NCI-H526 (cell line): ENCODE measurements at regions not wholly inside any gene's neighbourhood (a gene's known extent, or its start where the extent isn't known, plus 50 kb on each side); places are given as distances from the start of the nearest gene placed in this dataset.

Experiments used
- DNase-seq, 2 experiments: peaks; one replicate each; lab custom pipeline; 2025; lab: John Stamatoyannopoulos, UW

DNA sequence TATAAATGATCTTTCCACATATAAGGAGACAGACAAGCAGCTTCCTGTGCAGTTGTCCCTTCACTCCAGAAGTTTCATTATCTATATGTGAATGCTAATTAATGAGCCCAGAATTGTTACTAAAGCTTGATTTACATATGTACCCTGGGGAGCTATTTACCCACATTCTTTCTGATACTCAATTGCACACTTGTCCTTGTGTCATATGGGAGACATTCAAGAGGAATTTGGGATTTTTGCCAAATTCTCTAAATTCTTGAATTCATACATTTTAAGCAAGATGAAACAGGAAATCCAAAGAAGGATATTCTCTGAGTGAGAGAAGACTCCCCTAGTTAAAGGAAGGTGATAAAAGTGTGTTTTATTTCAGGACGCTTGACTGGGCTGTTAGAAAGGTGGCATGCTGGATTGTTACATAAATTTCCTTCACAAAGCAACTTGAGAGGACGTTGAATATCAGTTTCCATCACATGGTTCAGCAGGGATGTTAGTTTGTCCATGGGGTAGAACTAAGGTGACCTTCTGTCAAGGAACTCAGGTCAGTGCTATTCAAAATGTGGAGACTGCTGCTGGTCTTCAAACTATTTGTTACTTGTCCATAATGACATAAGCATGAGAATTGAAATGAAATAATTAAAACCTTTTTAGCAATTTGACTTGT is 368.2 kb downstream of the IRS1 start:
- DNase-seq = no peak

DNA sequence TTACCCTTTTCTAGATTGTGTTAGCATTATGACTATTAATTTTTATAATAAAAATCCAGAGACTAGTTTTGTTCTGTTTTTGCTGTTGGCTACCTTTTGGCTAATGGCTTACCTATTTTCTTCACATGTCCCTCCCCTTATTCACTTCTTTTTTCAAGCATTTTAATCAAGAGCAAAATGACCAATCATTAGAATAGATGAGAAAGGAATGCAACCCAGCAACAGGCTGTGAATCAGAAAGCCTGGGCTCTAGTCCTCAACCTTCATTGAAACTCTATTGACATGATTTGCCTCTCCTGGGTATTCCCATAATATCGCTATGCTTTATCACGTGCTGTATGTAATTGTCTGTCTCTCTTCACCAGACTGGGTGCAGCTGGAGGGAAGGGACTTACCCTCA is 370.1 kb downstream of the IRS1 start:
- DNase-seq = no peak

DNA sequence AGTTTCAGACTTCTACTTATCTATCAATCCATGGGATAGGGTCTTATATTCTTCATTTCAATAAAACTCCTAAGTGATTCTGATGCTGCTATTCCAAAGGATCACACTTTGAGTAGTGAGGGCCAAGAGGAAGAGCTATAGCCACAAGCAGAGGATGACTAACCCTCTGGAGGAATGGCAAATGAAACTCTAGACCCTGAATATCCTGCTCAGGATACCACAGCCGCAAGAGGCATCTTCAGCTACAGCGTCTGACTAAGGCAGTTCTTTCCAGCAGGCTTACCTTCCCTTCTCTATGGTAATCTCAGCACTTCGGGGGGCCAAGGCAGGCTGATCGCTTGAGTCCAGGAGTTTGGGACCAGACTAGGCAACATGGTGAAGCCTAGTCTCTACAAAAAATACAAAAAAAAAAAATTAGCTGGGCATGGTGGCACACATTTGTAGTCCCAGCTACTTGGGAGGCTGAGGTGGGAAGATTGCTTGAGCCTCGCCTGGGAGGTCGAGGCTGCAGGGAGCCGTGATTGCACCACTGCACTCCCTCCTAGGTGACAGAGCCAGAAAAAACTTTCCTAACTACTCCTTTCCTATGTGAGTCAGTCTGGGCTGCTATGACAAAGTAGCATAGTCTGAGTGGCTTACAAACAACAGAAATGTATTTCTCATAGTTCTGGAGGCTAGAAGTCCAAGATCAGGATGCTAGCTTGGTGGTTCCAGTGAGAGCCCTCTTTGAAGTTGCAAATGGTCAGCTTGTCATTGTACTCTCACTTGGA is 371.9 kb downstream of the IRS1 start:
- DNase-seq = no peak

DNA sequence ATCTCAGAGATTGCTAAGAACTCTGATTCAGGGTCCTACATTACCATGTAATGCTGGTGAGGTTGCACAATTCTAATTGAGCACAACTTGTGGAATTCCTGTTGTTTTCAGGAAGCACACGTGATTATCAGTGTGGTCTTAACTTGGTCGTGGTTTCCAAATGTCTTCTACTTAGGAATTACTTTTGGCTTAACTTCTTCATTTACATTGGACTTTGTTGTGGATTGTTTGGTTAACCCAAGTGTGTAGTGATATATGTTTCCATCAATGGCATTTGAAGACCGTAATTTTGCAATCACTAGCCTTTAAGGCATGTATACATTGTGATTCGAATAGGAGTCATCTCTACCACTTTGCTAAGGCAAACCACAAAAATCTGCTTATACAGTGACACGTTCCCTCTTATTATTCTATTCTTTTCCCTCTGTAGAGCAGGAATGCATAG is 373.3 kb downstream of the IRS1 start:
- no peak for DNase-seq

DNA sequence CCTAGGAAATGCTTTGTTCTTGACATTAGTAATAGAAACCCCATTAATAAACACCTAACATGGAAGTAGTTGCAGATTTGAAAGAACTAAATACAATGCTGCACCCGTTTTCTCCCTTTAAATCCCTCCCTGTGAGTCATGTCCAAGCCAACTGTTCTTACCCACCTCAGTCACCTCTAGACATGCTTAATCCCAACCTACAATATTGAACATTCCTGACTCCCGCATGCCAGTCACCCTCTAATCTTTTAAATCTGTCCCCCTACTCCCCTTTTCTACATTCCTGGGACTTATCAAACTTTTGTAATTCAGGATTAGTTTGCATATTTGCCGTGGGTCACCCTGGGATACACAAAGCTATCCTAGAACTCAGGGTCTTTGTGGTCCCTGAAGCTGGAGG is 374.6 kb downstream of the IRS1 start:
- DNase-seq = no peak

DNA sequence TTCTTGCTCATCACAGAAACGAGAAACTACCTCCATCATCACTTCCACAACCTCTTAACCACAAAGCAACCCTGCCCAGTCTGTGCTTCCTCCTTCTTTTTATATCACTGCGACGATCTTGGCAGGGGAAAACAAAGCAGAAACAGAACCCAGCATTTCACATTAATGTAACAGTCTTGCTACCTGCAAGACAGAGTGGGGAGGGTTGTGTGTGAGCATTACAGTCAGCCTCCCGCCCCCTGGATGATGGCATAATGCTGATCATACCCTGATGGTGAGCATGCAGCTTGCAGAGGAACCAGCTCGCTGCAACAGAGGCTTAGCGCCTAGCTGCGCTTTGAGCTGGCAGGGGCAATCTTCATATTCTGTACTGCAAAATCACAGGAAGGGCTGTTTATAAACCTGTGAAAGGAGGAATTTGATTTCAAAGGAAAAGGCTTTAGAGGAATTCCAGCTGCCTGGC is 376.1 kb downstream of the IRS1 start:
- DNase-seq = no peak

DNA sequence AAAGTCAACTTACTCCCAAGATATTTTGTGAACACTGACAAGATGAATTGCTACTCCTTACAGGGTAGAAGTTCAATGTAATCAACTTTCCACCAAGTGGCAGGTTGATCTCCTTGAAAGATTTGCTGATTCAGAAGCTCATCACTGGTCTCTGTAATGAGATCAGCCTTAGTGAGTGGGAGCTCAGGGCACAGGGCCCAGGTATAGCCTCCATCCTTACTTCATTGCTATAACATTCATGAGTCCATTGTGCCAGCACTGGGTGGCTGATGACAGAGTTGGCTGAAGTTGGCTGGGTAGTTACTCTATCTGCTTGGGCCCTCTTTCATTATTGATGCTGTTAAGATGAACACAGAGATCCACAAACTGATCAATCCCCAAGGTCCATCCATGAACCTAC is 379.0 kb downstream of the IRS1 start:
- no peak for DNase-seq

DNA sequence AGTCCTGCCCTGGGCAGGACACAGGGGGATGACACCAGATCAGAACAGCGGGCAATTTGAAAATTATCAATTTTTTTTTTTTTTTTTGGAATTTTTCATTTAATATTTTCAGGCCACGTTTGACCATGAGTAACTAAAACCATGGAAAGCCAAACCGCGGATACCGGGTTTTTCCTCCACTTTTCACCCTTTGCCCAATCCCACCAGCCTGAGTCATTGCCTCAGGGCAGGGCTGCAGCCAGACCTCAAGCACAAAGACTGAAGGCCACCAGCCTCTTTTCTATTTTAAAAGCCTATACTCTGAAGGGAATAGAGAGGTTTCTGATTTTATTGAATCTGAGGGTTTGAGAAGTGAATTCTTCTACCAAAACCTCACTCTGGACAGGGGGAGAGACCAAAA is 381.1 kb downstream of the IRS1 start:
- DNase-seq = no peak

DNA sequence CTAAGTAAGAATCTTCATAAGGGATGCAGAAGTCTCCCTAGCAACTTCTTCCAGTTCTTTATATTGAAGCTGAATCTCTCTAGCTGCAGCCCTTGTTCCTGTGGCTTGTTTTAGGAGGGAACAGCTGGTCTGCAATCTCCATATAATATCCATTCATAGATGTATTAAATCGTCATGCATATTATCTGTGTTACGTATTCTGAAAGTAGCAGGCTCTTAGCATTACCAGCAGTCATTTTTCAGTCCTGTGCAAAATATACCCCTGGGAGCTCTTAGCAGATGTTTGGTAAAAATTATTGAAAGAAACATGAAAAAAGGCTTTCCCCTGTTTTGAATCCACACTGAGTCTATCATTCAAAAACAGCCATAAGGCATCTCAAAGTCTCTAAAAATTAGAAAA is 385.3 kb downstream of the IRS1 start:
- no peak for DNase-seq

DNA sequence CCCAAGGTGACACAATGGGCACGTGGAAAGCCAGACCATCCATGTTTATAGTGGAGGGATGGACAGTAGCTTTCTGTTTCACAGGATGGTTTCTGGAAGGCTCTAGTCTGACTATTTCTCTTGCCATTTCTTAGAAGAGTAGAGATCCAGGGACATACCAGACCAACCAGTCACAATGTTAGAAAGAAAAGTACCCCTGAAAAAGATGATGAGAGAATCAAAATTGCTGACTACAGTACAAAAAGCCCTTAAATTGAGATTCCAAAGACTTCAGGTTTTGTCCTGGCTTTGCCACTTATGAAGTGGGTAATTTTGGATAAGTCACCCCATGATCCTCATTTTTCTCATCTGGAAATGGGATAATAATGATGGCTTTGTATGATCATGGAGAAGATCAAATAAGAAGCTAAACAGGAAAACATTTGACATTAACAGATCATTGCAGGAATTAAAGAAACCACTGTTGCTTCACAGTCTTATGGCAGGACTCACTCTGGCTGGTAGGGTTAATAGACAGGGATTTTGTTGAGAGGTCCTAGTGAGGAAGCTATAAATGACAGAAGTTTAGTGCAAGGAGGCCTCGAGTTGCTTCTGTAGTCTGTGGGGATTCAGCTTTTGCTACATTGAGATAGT is 386.0 kb downstream of the IRS1 start:
- DNase-seq = no peak

DNA sequence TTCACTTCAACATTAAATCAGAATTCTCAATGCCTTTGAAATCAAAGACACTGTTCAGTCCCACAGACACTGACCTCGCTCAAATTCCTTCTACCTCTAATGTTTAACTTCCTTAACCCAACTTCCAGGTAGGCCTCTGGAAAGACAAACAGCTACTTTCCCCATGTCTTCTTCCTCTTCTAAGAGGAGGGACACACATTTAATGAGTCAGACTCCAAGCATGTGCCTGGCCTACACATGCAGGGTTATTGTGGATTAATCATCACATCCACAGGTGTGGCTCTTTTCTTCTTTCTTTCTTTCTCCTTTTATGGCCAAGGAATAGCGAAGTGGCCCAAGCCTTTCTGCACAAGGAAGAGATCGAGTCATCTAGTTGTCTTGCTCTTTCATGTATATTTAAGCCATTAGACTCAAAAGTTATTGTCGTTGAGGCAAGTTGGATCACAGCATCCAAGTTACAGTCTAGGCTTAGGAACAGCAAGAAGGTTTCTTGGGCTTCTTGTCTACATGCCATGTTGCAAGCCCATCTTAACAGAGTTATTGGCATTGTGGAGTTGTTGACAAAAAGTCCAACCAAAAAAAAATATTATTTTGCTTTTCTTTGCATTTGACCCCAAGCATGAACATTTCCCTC is 387.8 kb downstream of the IRS1 start:
- no peak for DNase-seq

DNA sequence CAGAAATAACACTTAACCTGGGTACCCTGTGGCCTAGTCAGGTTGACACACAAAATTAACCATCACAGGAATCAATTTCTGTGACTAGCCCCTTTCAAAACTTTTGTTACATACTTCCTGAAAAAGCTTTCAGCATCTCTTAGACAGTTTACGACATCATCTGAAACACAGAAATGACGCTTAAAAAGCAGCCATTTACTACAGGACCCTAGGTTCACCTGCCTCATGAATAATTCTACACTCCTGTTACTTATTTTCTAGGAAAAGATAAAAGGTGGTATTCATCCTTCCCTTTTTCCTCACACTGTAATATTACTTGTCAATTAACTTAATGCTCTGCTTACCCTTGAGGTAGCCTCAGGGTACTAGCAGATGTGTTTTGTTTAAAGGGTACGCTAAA is 388.4 kb downstream of the IRS1 start:
- no peak for DNase-seq

DNA sequence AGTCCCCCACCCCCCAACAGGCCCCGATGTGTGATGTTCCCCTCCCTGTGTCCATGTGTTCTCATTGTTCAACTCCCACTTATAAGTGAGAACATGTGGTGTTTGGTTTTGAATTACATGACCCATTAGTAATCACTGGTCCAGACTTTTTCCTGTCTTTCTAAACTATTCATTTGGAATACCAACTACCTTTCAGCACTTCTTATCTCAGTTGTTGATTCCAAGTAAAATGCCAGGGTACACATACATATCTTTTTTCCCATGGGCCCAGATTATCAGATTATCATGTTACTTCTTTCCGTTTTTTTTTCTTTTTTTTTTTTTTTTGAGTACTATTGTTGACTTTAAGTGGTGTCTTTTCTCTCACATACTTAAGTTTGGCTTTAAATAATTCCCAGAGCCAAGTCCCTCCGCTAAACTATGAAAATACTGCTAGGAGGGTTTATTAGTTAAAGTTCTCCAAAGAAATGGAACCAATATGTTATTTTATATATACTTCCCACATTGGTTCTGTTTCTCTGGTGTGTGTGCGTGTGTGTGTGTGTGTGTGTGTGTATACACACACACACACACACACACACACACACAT is 389.3 kb downstream of the IRS1 start:
- no peak for DNase-seq

DNA sequence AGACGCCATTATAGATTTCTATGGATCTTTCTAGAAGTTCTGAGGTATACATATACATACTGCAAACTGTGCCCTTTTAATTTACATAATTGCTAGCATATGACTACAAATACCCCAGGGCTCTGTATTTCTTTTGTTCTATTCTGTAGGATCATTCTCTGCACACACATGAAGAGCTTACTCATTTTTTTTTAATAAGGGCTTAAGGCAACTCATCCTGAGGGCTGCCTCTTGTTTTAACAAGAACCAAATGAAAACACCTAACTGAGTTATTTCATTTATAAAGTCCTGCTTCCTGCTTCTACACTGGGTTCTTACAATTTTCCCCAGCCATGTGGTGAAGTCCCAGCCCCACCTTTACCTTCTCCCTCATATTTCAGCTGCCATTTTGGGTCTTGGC is 390.5 kb downstream of the IRS1 start:
- no peak for DNase-seq

DNA sequence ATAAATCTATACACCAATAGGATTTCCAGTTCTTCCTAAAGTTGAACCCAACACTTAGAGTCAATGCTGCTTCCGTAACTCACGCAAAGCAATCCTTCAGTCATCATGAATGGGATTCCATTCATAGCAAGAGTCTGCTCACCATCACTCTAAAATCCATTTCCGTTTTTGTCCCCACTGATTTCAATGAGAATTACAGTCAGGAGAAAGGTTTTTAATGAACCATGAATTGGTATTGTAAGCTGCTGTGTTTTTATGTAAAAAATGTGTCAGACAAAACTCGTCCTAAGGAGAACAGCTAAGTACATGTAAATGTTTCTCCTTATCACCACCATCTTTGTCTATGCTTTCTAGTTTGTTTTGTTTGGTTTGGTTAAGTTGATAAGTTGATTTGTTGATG is 391.5 kb downstream of the IRS1 start:
- no peak for DNase-seq

DNA sequence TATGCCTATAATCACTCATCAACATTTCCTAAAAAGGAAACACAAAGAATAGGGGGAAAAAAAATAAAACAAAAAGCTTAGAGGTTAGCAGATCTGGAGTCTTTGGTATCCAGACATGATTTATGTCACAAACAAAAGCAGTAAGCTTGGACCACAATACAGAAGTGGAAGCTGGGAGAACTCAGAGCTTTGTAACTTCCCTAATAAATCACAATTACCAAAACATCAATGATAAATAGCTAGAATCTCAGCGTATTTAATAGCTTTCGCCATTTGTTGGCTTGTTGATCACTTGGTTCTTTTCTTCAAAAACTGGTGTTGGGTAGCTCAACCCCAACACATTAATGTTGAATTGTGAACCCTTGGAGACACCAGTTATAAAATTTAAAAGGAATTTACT is 392.5 kb downstream of the IRS1 start:
- no peak for DNase-seq

DNA sequence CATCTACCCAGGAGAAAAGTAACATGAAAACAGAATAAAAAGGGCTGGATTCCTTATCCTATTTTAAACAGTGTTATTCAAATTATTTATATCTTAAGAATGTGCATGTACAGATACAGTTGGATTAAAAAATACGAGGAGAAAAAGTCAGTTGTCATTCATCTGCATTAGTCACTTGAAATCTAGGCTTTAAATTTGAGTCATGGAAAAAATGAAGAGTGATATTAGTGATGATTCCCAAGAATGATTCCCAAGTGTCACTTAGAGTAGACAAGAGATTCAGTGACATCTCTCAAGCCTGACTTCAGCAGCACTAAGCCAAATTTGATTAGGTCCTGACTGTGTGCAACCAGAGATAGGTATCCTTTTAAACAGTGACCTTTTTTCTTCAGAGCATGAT is 394.2 kb downstream of the IRS1 start:
- no peak for DNase-seq

DNA sequence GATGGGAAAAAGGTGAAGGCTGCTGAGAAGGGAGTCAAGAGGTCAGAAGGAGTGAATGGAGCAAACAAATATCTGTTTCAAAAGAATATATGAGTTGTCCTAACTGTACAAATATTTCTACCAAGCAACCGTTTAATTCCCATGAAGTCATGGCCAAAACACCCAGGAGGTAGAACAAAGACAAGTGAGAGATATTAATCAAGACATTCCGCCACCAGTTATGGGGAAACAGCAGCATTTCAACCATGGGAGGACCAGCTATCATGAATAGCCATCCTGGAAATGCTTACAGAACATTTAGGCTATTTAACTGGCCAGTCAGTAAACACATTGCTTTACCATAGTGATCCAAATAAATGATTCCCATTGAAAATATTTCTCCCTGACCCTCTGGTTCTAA is 396.3 kb downstream of the IRS1 start:
- DNase-seq = no peak

DNA sequence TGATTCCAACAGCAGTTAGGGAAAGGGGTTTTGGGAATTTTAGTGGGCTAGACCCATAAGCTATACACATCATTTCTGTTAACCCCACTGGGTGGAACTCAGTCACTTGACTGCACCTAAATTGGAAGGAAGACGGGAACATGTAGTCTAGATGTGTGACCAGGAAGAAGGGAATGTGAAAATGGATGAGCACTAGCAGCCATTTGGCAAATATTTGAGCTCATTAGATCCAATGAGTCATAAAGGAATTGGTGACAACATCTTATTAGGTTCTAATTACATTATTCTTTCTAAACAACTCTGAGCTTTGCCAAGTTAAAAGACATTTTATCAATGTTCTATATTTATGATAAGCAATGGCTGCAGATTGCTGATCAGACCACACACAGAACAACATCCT is 400.6 kb downstream of the IRS1 start:
- DNase-seq = no peak

DNA sequence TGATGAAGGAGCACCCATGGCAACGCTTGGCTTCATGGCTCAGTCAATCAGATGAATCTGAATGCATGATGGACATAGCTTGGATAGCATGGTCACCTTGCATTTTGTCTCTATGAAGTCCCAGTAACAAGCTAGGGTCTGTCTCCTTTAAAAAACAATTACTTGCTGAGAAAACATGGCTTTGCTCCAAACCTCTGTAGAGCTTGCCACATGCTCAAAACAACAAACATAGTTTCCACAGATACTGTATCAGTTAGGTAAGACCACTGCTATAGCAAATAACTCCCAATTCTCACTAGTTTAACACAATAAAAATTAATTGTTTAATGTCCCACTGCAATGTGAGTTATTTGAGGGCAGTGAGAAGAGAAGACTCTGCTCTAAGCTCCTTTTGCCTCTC is 401.0 kb downstream of the IRS1 start:
- DNase-seq = no peak

DNA sequence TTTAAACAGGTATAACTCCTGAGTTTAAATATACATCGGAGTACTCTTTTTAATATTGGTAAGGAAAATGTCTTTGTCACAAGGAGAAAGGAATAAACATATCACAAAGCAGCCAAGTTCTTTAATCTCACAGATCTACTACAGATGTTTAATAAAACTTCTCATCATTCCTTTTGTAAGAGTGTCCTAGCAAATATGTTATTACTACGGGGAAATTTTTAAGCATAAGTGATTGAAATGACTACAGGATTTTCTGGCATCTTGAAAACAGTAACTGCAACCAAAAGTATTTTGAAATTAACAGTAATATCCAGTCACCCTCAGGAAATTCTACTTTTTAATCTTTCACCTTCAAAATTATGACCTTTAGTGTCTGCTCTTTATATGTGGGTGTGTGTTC is 403.1 kb downstream of the IRS1 start:
- DNase-seq = no peak

DNA sequence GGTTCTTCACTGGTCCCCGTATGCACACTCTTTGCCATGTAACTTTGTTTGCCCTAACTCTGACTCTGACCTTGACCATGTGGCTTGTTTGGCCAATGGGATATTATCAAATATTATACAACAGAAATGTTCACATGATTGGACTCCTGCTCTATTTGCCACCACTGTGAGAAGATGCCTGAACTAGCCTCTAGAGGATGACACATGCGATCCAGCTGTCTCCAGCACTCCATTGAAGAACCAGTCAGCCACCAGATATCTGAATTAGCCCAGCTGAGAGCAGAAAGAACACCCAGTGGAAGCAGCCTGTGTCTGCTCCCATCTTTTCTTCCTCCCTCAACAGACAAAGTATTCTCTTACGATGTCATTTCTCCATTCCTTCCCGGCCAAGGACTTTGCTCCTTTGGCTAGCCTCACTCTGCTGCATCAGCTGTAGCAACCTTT is 412.1 kb downstream of the IRS1 start:
- DNase-seq = no peak
